ENCODE measurements at regions not wholly inside any gene's neighbourhood (a gene's known extent, or its start where the extent isn't known, plus 50 kb on each side); places are given as distances from the start of the nearest gene placed in this dataset.

DNA sequence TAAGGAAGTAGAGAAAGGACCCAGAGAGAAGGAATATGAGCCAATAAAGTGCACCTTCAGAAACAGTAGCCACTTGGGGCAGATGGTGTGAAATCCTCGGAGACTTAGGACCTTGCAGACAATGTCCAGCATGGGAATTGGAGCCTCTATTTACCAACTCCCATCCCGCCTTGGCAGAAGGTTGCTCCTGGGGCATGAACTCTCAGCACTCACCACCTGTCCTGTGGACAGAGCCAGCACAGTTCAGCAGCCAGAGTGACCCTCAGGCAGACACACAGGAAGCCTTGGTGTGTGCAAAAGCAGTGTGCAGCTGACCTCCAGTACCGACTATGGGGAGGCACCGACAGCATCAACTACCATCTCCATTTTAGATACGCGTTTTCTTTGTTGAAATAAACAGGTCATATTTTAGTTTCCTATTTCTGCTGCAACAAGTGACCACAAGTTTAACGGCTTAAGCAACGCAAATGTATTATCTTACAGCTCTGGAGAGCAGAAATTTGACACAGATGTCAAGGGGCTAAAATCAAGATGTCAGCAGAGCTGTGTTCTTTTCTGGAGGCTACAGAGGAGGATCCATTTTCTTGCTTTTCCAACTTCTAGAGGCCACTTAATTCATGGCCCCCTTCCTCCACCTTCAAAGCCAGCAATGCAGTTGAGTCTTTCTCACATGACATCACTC, 428.1 kb downstream of the MED13L start:
- Histone ChIP-seq H3K9me3 (ENCODE audit: low read depth) (no peaks in the 10 kb centered on the region), H3K4me3 (no peak overlapping the region), H3K4me1 (ENCODE audit: low read depth) (no peaks in the 10 kb centered on the region), H3K36me3 (no peaks in the 10 kb centered on the region), H3K27me3 (no peaks in the 10 kb centered on the region), H3K27ac (no peak overlapping the region)
- TF ChIP-seq, protein P1, sequence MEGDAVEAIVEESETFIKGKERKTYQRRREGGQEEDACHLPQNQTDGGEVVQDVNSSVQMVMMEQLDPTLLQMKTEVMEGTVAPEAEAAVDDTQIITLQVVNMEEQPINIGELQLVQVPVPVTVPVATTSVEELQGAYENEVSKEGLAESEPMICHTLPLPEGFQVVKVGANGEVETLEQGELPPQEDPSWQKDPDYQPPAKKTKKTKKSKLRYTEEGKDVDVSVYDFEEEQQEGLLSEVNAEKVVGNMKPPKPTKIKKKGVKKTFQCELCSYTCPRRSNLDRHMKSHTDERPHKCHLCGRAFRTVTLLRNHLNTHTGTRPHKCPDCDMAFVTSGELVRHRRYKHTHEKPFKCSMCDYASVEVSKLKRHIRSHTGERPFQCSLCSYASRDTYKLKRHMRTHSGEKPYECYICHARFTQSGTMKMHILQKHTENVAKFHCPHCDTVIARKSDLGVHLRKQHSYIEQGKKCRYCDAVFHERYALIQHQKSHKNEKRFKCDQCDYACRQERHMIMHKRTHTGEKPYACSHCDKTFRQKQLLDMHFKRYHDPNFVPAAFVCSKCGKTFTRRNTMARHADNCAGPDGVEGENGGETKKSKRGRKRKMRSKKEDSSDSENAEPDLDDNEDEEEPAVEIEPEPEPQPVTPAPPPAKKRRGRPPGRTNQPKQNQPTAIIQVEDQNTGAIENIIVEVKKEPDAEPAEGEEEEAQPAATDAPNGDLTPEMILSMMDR (IDR thresholded peaks at IDR 0.05; ENCODE audit: low read depth, low read length) = no peak
- DNase-seq (ENCODE audit: low read depth in 1 of 2, low spot score in 1 of 2) = no peak

DNA sequence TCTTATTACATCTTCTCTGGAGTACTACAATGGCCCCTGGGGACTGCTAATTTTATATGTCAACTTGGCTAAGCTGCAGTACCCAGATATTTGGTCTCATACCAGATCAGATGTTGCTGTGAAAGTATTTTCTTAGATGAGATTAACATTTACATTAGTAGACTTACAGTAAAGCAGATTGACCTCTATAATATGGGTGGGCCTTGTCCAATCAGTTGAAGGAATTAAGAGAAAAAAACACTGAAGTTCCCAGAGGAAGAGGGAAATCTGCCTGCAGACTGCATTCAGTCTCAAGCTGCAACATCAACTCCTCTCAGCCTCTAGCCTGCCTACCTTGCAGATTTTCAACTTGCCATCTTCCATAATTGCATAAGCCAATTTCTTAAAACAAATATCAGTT, 430.1 kb downstream of the MED13L start:
- Histone ChIP-seq H3K9me3 (ENCODE audit: low read depth) (no peaks in the 10 kb centered on the region), H3K27me3 (no peaks in the 10 kb centered on the region), H3K36me3 (no peaks in the 10 kb centered on the region), H3K4me1 (ENCODE audit: low read depth) (no peaks in the 10 kb centered on the region), H3K27ac (no peak overlapping the region), H3K4me3 (no peak overlapping the region)
- DNase-seq (ENCODE audit: low read depth in 1 of 2, low spot score in 1 of 2) = no peak
- TF ChIP-seq, protein P1 (IDR thresholded peaks at IDR 0.05; ENCODE audit: low read depth, low read length) = no peak

DNA sequence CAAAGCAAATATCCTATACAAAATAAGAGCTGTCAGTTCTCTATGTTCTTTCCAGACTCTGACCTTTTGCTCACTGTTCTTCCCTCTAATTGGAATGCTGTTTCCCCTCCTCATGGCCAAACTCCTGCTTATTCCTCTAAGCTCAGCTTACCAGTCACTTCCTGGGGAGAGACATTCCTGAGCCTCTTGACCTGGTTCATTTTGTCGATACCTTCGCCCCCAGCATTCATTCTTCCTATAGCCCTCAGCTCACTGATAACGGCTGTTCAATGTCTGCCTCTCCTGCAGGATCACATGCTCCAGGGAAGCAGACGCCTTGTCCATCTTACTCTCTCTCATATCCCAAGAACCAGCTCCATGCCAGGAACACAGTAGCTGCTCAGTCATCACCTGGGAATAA, 431.0 kb downstream of the MED13L start:
- no peak overlapping the region for H3K27ac ChIP-seq
- H3K27me3 ChIP-seq = no peaks in the 10 kb centered on the region
- TF ChIP-seq, protein P1 (IDR thresholded peaks at IDR 0.05; ENCODE audit: low read depth, low read length) = no peak
- no peaks in the 10 kb centered on the region for H3K4me1 ChIP-seq (ENCODE audit: low read depth)
- no peak overlapping the region for H3K4me3 ChIP-seq
- H3K36me3 ChIP-seq = no peaks in the 10 kb centered on the region
- no peak for DNase-seq (ENCODE audit: low read depth in 1 of 2, low spot score in 1 of 2)
- H3K9me3 ChIP-seq (ENCODE audit: low read depth) = no peaks in the 10 kb centered on the region

DNA sequence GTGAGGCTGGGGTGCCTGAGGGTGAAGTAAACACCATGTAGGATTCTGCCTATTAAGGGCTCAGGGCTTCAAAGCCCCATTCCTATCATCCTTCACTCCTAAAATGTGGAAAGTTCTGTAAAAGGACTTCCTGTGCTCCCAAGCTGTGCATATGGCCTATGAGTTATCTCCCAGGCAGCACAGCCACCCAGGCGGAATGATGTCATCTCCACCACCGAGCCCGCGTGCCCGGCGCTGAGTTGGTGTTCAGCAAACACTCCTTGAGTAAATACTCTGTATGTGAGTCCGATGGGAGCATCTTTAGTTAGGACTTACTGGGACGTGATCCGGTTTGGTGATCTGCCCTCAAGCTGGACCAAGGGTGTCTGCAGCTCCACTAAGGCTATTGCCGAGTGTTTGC, 437.3 kb downstream of the MED13L start:
- Histone ChIP-seq H3K36me3 (no peaks in the 10 kb centered on the region), H3K4me1 (ENCODE audit: low read depth) (no peaks in the 10 kb centered on the region), H3K4me3 (no peak overlapping the region), H3K27me3 (no peaks in the 10 kb centered on the region), H3K27ac (no peak overlapping the region), H3K9me3 (ENCODE audit: low read depth) (no peaks in the 10 kb centered on the region)
- TF ChIP-seq, protein P1 (IDR thresholded peaks at IDR 0.05; ENCODE audit: low read depth, low read length) = no peak
- DNase-seq (ENCODE audit: low read depth in 1 of 2, low spot score in 1 of 2) = no peak

DNA sequence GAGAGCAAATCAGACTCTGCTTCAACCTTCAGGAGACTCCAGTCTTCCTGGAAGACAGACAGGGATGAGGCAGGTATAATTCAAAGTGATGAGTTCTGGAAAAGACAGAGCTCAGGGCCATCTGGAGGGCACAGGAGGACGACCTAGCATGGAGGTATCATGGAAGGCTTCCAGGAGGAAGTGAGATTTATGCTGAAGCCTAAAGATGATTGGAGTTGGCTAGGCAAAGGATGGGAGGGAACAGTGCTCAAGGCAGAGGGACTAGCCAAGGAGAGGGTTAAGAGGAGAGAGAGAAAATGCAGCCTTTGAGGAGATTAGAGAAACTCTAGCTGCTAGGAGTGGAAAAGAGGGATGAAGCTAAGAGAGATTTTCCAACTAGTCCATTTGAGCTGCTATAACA, 438.5 kb downstream of the MED13L start:
- H3K4me3 ChIP-seq = no peak overlapping the region
- H3K27me3 ChIP-seq = no peaks in the 10 kb centered on the region
- H3K36me3 ChIP-seq = no peaks in the 10 kb centered on the region
- TF ChIP-seq, protein P1 (IDR thresholded peaks at IDR 0.05; ENCODE audit: low read depth, low read length) = no peak
- H3K4me1 ChIP-seq (ENCODE audit: low read depth) = no peaks in the 10 kb centered on the region
- no peaks in the 10 kb centered on the region for H3K9me3 ChIP-seq (ENCODE audit: low read depth)
- H3K27ac ChIP-seq = no peak overlapping the region
- DNase-seq (ENCODE audit: low read depth in 1 of 2, low spot score in 1 of 2) = no peak
